ENCODE measurements at regions not wholly inside any gene's neighbourhood (a gene's known extent, or its start where the extent isn't known, plus 50 kb on each side); places are given as distances from the start of the nearest gene placed in this dataset.

DNA sequence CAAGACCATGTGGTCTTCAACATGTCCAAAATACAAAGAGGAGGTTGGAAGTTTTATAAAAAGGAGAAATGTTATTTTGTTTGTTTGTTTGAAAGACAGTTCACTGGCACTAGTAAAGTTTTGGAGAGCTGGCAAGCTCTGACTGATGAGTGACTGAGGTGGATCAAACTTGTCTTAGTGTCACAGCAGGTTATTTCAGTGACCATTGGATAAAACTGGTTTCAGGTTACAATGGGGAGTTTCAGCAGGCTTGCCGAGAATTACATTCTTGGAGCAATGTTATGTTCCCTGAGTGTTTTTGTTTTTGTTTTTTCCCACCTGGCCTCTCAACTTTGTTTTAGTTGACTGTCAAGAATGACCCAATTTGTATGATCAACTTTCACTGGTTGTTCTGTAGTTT is 414.5 kb upstream of the ARHGEF26 start:
- intact Hi-C loops (cut with micrococcal nuclease), result no loop called here
- Mint-ChIP-seq H3K27ac (no peak overlapping the region), H3K27me3 (no peaks in the 10 kb centered on the region), H3K36me3 (ENCODE audit: low read depth) (no peaks in the 10 kb centered on the region), H3K4me1 (ENCODE audit: low read depth) (no peaks in the 10 kb centered on the region), H3K9me3 (no peaks in the 10 kb centered on the region), H3K4me3 (no peak overlapping the region)

DNA sequence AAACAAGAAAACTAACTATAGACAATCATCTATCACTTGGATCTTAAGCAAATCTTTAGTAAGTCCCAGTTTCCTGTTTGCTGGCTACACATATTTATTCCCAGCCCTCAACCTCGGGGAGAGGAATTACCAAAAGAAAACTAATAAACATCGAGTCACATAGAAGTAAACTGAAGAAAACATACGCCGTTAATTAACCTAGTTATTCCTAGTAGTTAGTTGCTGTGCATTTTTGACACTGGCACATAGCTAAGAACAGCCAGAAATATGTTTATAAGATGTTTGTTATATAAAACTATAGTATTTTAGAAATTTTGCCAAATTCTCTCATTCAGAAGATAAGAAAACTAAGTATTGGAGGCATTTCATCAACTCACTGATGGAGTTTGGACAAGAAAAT is 407.2 kb upstream of the ARHGEF26 start:
- H3K4me3 Mint-ChIP-seq, result no peak overlapping the region
- H3K27ac Mint-ChIP-seq, result no peak overlapping the region
- H3K4me1 Mint-ChIP-seq (ENCODE audit: low read depth), result no peaks in the 10 kb centered on the region
- no peaks in the 10 kb centered on the region for H3K9me3 Mint-ChIP-seq
- no peaks in the 10 kb centered on the region for H3K27me3 Mint-ChIP-seq
- H3K36me3 Mint-ChIP-seq (ENCODE audit: low read depth), result no peaks in the 10 kb centered on the region
- intact Hi-C loops (cut with micrococcal nuclease), result no loop called here

DNA sequence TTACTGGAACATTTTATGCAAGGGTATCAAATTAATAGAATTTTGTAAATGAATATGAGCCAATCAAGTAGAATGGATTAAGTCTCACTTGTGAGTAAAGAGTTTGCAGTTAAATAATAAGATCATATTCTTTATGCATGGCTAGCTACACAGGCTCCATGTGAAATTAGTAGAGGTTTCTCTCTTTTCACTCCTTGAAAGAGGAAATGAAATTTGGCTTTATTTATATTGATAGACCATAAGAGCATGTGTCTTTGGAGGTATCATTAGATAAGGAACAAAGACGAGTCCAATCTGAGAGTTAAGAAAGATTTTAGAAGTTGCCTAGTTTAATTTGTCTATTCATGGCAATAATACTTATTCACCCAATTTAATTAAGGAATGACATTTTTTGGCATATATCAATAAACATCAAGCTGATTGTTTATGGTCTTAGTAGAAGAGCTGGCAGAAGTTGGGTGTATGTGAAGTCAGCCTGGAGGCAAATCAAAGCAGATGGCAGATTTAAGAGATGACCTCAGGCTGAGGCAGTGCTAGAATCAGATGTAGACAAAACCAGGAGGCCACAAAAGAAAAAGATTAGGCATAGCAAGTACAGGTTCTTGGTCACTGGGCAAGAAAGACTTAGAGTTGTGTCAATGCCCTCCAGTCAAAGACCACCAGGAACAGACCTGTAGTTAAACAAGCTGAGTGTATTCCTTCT is 406.5 kb upstream of the ARHGEF26 start:
- Mint-ChIP-seq H3K27ac (no peak overlapping the region), H3K4me1 (ENCODE audit: low read depth) (no peaks in the 10 kb centered on the region), H3K4me3 (no peak overlapping the region), H3K27me3 (no peaks in the 10 kb centered on the region), H3K9me3 (no peaks in the 10 kb centered on the region), H3K36me3 (ENCODE audit: low read depth) (no peaks in the 10 kb centered on the region)
- intact Hi-C loops (cut with micrococcal nuclease), result no loop called here

DNA sequence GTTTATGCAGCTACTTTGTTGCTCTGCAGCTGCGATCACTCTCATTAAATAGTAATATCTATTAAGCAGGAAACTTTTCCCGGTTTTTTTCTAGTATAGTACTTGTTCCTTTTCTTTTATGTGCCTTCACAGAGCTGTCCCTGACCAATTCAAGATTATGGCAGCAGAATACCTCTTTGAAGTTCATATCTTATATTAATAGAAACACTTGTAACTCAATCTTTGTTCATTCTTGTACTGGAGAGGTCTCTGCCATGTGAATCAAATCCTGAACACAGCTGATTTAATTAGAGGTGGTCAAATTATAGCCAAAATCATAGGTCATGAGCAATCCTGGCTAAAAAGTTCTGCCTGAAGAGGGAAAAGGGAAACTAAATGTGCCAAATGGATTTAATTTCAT is 399.0 kb upstream of the ARHGEF26 start:
- Mint-ChIP-seq H3K36me3 (ENCODE audit: low read depth) (no peaks in the 10 kb centered on the region), H3K4me3 (no peak overlapping the region), H3K27ac (no peak overlapping the region), H3K9me3 (no peaks in the 10 kb centered on the region), H3K27me3 (no peaks in the 10 kb centered on the region), H3K4me1 (ENCODE audit: low read depth) (no peaks in the 10 kb centered on the region)
- intact Hi-C loops (cut with micrococcal nuclease), result loop anchor here (5.0 kb wide), 1 partner anchor 95 kb away; no protein-coding TSS in a partner anchor

DNA sequence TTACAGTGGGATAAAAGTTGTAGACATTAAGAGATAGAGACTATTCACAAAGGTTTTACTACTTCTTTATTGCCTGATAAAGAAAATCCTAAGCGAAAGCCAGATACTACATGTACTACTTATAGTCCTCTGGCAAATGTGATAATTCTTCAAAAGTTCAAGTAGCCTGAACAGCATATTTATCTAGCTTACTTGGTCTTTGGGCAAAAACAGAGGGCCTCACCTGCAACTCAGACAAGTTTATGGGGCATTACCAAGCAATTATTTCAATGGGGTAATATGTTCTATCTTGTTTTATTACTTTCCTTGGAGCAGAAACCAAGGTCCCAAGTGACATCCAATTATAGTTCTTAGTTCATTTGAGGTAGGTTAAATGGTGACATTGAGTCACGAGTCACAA is 390.1 kb upstream of the ARHGEF26 start:
- no peaks in the 10 kb centered on the region for H3K27me3 Mint-ChIP-seq
- intact Hi-C loops (cut with micrococcal nuclease), result no loop called here
- H3K4me3 Mint-ChIP-seq, result no peak overlapping the region
- no peaks in the 10 kb centered on the region for H3K4me1 Mint-ChIP-seq (ENCODE audit: low read depth)
- no peak overlapping the region for H3K27ac Mint-ChIP-seq
- peaks cover 26% of the 10 kb centered on the region for H3K9me3 Mint-ChIP-seq
- no peaks in the 10 kb centered on the region for H3K36me3 Mint-ChIP-seq (ENCODE audit: low read depth)

DNA sequence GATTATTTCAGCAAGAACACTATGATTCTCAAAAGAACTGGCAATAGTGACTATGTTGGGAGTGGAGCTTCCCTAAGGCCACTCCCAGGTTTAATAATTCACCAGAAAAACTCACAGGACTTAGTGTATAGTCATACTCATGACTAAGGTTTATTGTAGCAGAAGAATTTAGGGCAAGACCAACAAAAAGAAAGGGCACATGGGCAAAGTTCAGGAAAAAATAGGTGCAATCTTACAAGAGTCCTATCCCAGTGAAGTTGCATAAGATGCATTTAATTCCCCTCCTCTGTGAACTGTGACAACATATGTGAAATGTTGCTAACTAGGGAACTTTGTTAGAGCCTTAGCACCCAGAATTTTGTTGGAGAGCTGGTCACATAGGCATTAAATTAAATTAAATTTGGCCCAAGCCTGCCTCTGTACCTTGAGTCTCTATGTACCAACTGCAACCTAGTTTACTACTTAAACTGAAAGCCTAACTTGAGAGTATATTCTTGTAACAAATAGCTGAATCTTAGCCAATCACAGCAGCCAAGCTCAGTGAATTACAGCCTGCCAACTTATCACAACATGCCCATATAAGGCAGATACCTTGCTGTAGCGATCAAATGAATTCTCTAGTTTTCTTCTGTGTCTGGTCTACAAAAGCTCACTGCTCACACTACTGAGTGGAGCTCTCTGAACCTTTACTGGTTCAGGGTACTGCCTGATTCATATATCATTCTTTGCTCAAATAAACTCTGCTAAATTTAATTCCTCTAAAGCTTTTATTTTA is 386.2 kb upstream of the ARHGEF26 start:
- H3K4me1 Mint-ChIP-seq (ENCODE audit: low read depth), result no peaks in the 10 kb centered on the region
- intact Hi-C loops (cut with micrococcal nuclease), result no loop called here
- H3K27me3 Mint-ChIP-seq, result no peaks in the 10 kb centered on the region
- H3K36me3 Mint-ChIP-seq (ENCODE audit: low read depth), result no peaks in the 10 kb centered on the region
- H3K27ac Mint-ChIP-seq, result no peak overlapping the region
- no peak overlapping the region for H3K4me3 Mint-ChIP-seq
- peaks cover 39% of the 10 kb centered on the region for H3K9me3 Mint-ChIP-seq

DNA sequence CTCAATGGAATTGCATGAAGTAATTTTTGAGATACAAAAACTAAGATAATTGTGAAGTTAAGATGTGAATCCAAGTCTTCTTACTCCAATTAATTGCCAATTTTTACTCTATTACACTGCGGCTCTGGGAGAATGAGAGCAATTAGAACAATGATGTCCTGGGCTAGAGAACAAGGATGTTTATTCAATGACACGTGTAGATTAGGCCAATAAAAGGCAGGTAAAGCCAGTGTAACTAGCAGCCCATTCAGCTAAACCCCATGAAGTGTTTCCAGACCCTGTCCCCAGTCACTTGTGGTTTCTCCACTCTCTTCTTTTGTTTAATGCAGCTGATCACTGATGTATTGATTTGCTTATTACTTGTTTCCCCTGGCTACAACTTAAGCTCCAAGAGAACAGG is 381.1 kb upstream of the ARHGEF26 start:
- H3K36me3 Mint-ChIP-seq (ENCODE audit: low read depth), result no peaks in the 10 kb centered on the region
- intact Hi-C loops (cut with micrococcal nuclease), result no loop called here
- H3K27ac Mint-ChIP-seq, result no peak overlapping the region
- peaks cover 16% of the 10 kb centered on the region for H3K9me3 Mint-ChIP-seq
- H3K4me3 Mint-ChIP-seq, result no peak overlapping the region
- H3K4me1 Mint-ChIP-seq (ENCODE audit: low read depth), result no peaks in the 10 kb centered on the region
- H3K27me3 Mint-ChIP-seq, result no peaks in the 10 kb centered on the region

DNA sequence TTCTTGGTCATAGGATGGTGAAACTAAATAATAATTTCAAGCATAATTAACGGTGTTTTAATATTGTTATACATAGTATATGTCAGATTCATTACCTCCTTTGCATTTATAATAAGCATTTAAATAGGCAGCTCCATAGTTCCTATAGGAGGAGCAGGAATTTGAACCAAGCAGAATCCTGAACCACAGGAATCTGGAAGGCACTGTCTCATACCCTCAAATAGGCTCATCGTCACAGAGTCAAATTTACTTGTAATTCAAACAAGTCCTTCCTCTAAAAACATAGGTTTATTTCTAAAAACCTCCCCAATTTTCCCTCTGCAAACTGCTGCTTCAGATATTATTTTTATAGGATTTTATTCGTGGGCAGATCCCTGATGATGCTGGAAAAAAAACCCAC is 376.3 kb upstream of the ARHGEF26 start:
- H3K9me3 Mint-ChIP-seq, result no peaks in the 10 kb centered on the region
- no peak overlapping the region for H3K27ac Mint-ChIP-seq
- no peak overlapping the region for H3K4me3 Mint-ChIP-seq

DNA sequence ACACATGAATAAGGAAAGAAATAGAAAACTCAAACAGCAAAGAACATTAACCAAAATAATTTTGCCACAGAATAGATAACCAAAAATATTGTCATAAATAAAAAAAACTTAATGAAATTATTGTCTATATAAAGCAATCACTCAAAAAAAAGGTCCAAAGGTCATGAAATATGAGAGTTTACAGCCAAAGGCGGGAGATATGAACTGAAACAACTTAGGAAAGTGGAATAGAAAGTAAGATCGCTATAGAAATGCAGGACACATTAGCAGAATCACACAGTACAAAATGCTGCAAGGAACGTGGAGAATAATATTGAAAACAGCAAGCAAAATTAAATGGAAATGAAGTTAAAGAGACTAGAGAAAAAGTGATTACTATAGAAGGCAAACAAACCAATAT is 375.0 kb upstream of the ARHGEF26 start:
- H3K27me3 Mint-ChIP-seq, result no peaks in the 10 kb centered on the region
- no peaks in the 10 kb centered on the region for H3K4me1 Mint-ChIP-seq (ENCODE audit: low read depth)
- H3K36me3 Mint-ChIP-seq (ENCODE audit: low read depth), result no peaks in the 10 kb centered on the region
- no peaks in the 10 kb centered on the region for H3K9me3 Mint-ChIP-seq
- intact Hi-C loops (cut with micrococcal nuclease), result no loop called here
- H3K4me3 Mint-ChIP-seq, result no peak overlapping the region
- no peak overlapping the region for H3K27ac Mint-ChIP-seq

More for the DNA sequence above, 376.3 kb upstream of the ARHGEF26 start:
- Mint-ChIP-seq H3K36me3 (ENCODE audit: low read depth) (no peaks in the 10 kb centered on the region), H3K27me3 (no peaks in the 10 kb centered on the region), H3K4me1 (ENCODE audit: low read depth) (no peaks in the 10 kb centered on the region)
- intact Hi-C loops (cut with micrococcal nuclease), result no loop called here

DNA sequence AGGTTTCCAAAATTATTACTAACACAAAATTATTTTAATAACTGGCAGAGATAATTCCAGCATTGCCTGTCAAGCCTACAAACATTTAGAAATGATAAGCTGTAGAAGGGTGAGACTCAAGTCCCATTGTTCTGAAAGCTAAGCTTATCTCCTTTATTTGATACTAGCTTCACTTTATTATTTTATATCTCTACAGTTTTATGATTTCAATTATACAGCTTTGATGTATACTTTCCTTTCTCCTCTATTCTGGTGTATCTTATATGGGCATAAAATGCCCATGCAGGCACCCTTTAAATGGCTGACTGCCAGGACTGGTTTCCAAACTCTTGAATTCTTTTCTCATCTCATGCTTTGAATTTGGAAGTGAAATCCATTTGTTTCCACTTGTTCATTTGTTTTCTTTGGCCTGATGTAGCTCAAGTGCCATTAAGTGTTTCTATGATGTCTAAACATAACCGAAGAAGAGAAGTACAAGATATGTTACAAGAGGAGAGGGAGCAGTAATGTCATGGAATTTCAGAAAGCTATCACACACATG is 372.1 kb upstream of the ARHGEF26 start:
- Mint-ChIP-seq H3K27me3 (no peaks in the 10 kb centered on the region), H3K9me3 (no peaks in the 10 kb centered on the region), H3K4me3 (no peak overlapping the region), H3K36me3 (ENCODE audit: low read depth) (no peaks in the 10 kb centered on the region), H3K4me1 (ENCODE audit: low read depth) (no peaks in the 10 kb centered on the region), H3K27ac (no peak overlapping the region)
- intact Hi-C loops (cut with micrococcal nuclease), result no loop called here

DNA sequence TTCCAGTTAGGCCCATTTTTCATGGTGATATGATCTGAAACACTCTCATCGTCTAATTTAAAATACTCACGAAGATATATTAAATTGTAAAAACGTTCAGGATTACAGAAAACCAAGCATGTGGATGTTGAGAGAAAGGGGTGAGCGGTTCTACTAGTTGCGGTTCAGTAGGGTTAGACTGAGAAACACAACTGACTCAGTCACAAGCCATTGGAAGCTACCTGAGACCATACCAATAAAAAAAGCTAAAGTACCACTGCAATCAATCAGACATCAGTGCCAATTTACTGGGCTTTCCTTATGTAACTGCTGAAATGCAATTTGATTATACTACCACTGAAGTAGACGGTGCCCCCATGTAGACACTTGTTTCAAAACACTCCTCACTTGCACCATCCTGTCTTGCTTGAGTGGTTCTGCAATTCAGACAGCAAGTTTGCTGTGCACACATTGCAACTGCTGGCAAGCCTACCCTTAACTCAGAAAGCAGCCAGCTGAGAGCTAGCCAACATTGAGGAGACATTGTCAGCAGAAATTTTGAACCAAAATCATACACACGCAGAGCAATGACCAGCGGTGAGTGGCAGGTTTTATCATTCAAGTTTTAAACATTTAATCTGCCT is 368.7 kb upstream of the ARHGEF26 start:
- Mint-ChIP-seq H3K27me3 (peaks cover 2% of the 10 kb centered on the region), H3K4me3 (no peak overlapping the region), H3K27ac (no peak overlapping the region), H3K36me3 (ENCODE audit: low read depth) (no peaks in the 10 kb centered on the region), H3K4me1 (ENCODE audit: low read depth) (no peaks in the 10 kb centered on the region), H3K9me3 (no peaks in the 10 kb centered on the region)
- intact Hi-C loops (cut with micrococcal nuclease), result no loop called here

DNA sequence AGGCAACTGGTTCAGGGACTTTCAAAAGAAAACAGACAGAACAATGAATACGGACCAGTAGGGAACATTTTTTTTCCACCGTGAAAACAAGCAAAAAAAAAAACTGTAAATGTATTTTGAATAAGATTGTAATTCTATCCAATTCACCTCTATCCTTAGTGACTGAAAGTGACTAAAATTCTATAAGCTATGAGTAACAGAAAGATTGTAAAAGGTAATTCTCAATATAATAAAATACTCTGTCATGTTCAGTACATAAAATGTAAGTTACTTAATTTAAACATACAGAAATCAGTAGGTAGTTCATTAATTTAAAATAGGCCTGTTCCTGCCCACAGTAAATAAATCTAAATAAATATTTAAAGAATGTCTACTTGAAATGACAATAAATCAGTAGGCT is 368.2 kb upstream of the ARHGEF26 start:
- H3K36me3 Mint-ChIP-seq (ENCODE audit: low read depth), result no peaks in the 10 kb centered on the region
- no peaks in the 10 kb centered on the region for H3K9me3 Mint-ChIP-seq
- no peak overlapping the region for H3K4me3 Mint-ChIP-seq
- no peaks in the 10 kb centered on the region for H3K4me1 Mint-ChIP-seq (ENCODE audit: low read depth)
- H3K27me3 Mint-ChIP-seq, result peaks cover 2% of the 10 kb centered on the region
- H3K27ac Mint-ChIP-seq, result no peak overlapping the region
- intact Hi-C loops (cut with micrococcal nuclease), result no loop called here

DNA sequence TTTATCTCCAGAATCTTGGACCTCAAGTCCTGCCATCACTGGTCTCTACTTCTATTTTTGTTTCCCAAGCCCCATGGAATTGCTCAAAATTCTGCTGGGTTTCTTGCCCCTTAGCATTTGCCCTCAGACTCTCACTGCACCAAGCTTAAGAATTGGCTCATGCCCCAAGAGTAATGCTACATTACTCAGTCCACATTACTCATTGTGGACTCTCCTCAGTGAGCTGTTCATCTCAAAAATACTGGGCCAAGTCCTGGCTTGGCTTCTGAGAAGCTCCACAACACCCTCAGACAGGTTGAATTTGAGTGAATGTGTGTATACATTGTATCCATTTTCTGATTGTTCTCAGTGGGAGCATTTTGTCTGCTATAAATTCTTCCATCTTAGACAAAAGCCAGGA is 364.4 kb upstream of the ARHGEF26 start:
- Mint-ChIP-seq H3K27ac (no peak overlapping the region), H3K4me1 (ENCODE audit: low read depth) (no peaks in the 10 kb centered on the region), H3K9me3 (no peaks in the 10 kb centered on the region), H3K27me3 (peaks cover 2% of the 10 kb centered on the region), H3K4me3 (no peak overlapping the region), H3K36me3 (ENCODE audit: low read depth) (no peaks in the 10 kb centered on the region)
- intact Hi-C loops (cut with micrococcal nuclease), result no loop called here

DNA sequence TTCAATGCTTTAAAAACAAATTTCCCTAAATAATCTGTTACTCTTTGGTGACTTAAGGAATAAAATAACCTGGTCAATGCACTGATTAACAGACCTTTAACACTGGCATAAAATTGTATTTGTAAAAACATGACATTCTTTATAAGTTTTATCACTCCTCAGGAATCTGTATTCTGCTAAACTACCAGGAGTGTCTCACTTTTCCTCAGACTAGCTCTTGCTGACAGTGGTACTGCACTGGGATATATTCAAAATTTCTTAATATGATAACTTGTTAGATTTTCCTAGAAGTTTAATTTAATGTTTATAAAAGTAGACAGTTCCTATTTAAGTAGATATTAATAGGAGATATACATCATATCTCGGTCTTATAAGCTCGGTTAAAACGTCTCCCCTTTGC is 363.4 kb upstream of the ARHGEF26 start:
- intact Hi-C loops (cut with micrococcal nuclease), result no loop called here
- Mint-ChIP-seq H3K4me3 (no peak overlapping the region), H3K27ac (no peak overlapping the region), H3K4me1 (ENCODE audit: low read depth) (no peaks in the 10 kb centered on the region), H3K27me3 (peaks cover 2% of the 10 kb centered on the region), H3K36me3 (ENCODE audit: low read depth) (no peaks in the 10 kb centered on the region), H3K9me3 (no peaks in the 10 kb centered on the region)
